AG10803 (cell line): ENCODE measurements at regions not wholly inside any gene's neighbourhood (a gene's known extent, or its start where the extent isn't known, plus 50 kb on each side); places are given as distances from the start of the nearest gene placed in this dataset.

Source experiments
- DNase-seq: peaks from one replicate; pipeline ENCODE4 v3.0.0; 2010; ENCODE audit warnings: low read depth
- H3K4me3 ChIP-seq: 2 replicates; pipeline ENCODE4 v1.5.1; 2011; ENCODE audit warnings: mild to moderate bottlenecking, low read length, control low read depth
- CTCF ChIP-seq: conservative IDR thresholded peaks from 2 replicates; pipeline ENCODE4 v1.5.1; 2011; ENCODE audit warnings: mild to moderate bottlenecking, low read length, control low read depth, inconsistent platforms

GRCh38 chr20:24744747-24745146 is 204.3 kb upstream of the CST7 start:
- H3K4me3 ChIP-seq: no peak overlapping the region
- no peak for DNase-seq
- TF ChIP-seq CTCF: no peak

GRCh38 chr20:24745206-24745605 is 203.9 kb upstream of the CST7 start:
- no peak for DNase-seq
- no peak overlapping the region for H3K4me3 ChIP-seq
- TF ChIP-seq CTCF: no peak

GRCh38 chr20:24745617-24746350 is 203.3 kb upstream of the CST7 start:
- H3K4me3 ChIP-seq: no peak overlapping the region
- no peak for TF ChIP-seq CTCF
- no peak for DNase-seq

GRCh38 chr20:24746351-24746685 is 202.8 kb upstream of the CST7 start:
- no peak for TF ChIP-seq CTCF
- H3K4me3 ChIP-seq: no peak overlapping the region
- DNase-seq: no peak

GRCh38 chr20:24747010-24747712 is 201.9 kb upstream of the CST7 start:
- no peak overlapping the region for H3K4me3 ChIP-seq
- TF ChIP-seq CTCF: no peak
- no peak for DNase-seq

- no peak for DNase-seq
- H3K4me3 ChIP-seq: no peak overlapping the region
- TF ChIP-seq CTCF: no peak
These were observed 201.0 kb upstream of the CST7 start for GRCh38 chr20:24747881-24748595.
